GM19452 (cell line): ENCODE measurements at regions not wholly inside any gene's neighbourhood (a gene's known extent, or its start where the extent isn't known, plus 50 kb on each side); places are given as distances from the start of the nearest gene placed in this dataset.

Experiments used
- ATAC-seq: cut with Tn5 transposase; IDR thresholded peaks from one replicate; pipeline ENCODE4 v1.9.1; 2021; ENCODE audit not compliant: unreplicated experiment

DNA sequence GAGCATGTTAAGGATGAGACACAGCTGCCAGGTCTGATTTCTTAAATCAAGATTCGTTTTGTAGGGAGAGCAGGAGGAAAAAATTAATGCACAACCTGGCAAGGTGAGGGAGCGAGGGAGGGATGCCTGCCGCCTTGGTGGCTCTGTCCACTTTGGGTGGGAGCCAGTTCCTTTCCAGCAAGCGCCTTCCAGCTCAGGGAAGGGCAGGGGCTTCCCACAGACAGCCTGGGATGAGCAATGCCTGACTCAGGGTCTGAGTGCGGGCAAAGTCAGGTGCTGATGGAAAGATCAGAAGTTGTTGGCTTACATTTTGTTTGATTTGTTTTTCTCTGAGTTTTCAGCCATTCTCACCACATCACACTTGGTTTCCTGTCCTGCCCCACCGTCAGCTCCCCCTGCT, 220.7 kb downstream of the ENGASE start:
- ATAC-seq: no peak

DNA sequence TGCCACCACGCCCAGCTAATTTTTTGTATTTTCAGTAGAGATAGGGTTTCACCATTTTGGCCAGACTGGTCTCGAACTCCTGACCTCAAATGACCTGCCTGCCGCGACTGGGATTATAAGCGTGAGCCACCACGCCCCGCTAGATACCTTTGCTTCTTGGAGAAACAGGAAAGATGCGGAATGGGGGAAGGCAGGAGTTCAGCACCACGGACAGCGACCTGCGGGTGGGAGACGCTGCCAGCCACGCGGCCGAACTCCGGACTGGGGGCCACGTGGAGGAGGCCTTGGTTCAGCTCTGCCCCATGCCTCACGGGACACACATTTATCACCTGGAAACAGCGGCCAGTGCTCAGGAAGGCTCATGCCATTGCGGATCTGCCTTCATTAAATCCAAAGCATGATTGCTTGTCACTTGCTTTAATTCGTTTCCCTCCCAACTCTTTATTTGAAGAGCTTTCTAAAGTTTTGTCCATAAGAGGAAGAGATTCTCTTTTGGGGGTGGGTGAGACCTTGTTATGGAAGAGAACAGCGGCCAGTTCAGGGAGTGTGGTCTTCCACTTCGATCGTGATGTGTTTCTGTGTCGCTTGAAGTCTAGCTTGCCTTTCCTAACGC, 219.9 kb downstream of the ENGASE start:
- no peak for ATAC-seq

GRCh38 chr17:79292501-79292900, 217.9 kb downstream of the ENGASE start:
- ATAC-seq: no peak

DNA sequence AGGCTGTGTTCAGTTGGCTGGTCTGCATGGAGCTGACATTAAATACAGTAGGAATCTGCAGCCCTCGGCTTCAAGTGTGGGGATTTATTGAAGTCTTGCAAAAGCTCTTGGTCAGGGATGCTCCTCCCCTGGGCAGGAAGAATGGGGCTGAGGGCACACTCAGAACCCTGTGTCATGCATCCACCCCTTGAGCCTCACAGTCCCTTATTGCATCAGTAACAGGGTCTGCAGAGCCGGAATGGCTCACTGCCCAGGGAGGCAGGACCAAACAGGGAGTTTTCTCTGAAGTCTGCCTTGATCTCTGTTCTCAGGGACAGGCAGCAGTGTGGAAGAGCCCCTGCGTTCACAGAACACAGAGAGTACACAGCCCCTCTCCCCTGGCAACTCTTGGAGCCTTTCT, 216.8 kb downstream of the ENGASE start:
- ATAC-seq: no peak

DNA sequence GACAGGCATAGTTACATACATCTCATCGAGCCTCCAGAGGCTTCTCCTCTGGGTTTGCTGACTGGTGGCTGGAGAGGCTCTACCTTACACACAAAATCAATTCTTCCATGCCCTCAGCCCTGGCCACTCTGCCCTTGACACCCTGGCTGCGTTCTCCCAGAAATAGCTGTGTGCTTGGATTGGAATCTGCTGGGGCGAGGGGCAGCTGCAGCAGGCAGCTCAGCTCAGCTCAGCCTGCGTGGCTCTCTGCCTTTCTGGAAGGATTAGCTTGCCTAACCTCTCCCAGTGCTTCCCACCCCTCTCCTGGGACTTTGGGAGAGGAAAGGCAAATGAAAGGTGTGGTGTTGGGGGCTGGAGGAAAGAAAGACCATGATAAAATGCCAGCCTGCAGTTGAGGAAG, 216.1 kb downstream of the ENGASE start:
- ATAC-seq: no peak

DNA sequence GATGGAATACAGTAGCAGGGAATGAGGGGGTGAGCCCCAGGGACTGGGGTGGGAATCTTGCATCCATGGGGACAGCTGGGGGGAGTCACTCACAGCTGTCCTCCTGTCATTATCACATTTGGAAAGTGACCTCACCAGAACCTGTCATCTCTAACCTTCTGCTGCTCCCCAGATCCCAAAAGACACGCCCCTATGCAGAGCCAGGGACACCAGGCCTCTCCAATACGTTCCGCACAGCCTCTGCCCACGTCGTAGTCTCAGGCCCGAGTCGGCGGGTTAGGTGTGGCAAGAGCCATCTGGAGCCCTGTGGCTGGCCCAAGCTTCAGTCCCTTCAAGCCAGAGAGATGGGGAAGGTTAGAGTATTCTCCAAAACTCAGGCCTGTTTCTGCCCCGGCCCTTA, 214.3 kb downstream of the ENGASE start:
- no peak for ATAC-seq

DNA sequence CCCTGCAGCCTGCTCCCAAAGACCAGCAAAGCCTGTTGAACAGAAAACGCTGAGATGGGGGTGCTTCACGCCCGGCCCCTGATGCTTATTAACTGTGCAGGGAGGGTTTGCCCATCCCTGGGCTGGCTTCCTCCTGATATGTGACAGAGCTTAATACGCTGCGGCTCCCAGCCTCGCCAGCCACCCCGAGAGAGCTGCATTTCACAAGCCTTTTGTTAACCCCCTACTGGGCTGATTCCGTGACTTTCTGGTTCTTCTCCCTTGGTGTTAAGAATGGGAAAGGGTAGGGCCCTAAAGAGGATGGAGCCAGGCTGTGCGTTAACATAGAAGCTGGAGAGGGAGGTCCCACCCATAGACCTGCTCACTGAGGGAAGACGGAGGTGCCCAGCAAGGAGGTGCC, 211.8 kb downstream of the ENGASE start:
- ATAC-seq: no peak

- ATAC-seq: no peak
Measured at GRCh38 chr17:79285973-79286372, 211.3 kb downstream of the ENGASE start.

GRCh38 chr17:79282294-79282693, 207.7 kb downstream of the ENGASE start:
- ATAC-seq: no peak

GRCh38 chr17:79281803-79282202, 207.2 kb downstream of the ENGASE start:
- no peak for ATAC-seq

DNA sequence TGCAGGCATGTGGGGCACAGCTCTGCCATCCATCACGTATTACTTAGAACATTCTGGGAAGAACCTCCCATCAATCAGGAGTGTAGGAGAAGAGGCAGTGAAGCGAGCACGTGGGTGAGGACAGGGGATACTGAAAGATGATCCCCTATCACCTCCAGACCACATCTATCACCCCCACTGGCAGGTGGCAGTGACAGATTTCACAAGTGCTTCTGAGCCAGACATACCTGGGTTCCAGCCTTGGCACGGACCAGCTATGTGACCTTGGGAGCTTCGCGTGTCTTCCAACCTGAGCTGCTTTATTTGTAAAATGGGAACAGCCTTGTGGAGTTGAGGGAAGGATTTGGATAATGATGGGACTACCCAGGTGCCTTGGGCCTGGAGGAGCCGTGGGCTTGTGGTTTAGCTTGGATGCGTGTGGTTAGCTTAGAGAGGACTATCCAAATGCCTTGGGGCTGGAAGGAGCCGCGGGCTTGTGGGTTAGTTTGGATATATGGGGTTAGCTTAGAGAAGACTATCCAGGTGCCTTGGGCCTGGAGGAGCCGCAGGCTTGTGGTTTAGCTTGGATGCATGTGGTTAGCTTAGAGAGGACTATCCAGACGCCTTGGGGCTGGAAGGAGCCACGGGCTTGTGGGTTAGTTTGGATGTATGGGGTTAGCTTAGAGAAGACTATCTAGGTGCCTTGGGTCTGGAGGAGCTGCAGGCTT, 206.4 kb downstream of the ENGASE start:
- no peak for ATAC-seq

DNA sequence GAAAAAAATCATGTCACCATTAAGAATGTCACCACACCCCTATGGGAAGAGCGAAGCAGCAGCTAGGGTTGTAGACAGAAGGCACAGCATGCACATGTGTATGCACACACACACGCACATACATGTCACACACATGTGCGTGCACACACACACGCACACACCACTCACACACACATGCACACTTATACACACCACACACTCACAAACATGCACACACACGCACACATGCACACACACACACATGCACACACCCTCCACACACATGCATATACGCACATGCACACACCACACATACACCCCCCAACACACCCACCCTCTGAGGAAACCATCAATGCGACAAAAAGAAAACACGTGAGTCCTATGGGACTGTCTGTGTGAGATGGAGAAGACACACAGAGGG, 205.4 kb downstream of the ENGASE start:
- no peak for ATAC-seq

GRCh38 chr17:79279320-79279719, 204.7 kb downstream of the ENGASE start:
- no peak for ATAC-seq

DNA sequence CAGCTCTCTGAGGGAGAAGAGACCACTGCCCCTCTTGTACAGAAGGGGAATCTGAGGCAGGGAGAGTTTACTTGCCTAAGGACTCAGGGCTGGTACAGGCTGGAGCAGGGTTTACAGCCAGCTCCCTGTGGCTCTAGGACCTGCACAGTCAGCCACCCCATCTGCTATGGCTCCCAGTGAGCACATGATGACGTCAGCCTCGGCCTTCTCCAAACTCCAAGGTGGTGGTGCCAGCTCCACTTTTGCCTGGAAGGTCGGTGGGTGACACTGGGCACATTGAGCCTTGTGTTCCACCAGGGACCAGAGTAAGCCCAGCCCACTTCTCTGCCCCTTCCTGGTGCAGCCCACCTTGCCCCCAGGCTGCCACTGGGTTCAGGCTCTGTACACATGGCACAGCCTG, 202.2 kb downstream of the ENGASE start:
- ATAC-seq: no peak

DNA sequence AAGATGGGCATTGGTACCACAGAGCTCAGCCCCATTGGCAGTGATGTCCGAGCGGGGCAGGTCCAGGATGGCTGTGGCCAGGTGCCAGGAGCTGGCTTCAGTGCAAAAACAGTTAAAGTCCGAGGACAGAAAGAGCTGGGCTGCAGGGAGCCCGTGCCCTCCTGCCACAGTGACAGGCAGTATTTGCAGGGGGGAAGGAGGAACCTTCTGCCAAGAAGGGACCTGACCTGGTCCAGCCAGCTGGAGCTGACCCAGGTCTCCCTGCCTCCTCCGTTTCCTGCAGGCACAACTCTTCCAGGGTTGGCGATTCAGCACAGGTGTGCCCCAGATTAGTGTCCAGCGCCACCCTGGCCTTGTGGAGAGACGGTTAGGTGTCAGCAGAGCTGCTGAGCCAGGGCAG, 199.0 kb downstream of the ENGASE start:
- ATAC-seq: no peak

- ATAC-seq: no peak
Measured at GRCh38 chr17:79272666-79273219, 198.1 kb downstream of the ENGASE start.

DNA sequence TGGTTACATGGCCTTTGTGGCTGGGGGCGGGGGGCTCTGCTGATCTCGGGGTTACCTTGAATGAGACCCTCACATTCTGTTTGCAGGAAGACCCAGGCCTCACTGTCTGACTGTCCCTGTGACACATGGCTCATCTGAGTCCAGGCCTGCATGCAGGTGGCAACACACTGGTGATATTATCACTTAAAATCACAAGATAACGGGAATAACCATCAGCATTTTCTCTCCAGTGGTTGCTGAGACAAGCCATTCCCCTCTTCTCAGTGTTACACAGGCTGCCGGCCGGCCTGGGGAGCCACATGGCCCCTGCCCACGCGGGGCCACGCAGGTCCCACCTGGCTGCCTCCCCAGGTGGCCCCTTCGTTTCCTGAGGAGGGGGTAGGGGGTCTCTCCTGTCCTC, 197.6 kb downstream of the ENGASE start:
- no peak for ATAC-seq

DNA sequence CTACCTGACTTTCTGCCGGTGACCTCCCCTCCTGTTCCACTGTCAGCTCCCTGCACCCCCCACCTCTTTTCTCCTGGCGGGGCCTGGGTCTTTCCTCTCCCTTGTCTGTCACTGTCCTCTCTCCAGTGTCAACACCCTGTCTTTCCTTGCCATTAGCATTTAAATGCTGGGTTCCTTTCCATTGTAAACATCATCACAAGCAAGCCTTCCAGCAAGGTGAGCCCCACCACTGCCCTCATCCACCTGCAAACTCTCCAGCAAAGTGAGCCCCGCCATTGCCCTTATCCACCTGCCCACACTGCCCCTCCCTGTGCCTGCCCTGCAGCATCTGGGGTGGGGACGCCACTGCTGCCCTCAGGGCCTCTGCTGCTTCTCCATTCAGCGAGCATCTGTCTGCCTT, 195.0 kb downstream of the ENGASE start:
- ATAC-seq: no peak

GRCh38 chr17:79263191-79263590, 188.6 kb downstream of the ENGASE start:
- no peak for ATAC-seq

GRCh38 chr17:79262624-79263023, 188.0 kb downstream of the ENGASE start:
- no peak for ATAC-seq

- no peak for ATAC-seq
Measured at GRCh38 chr17:79261355-79262072, 186.9 kb downstream of the ENGASE start.

- ATAC-seq: no peak
Measured at GRCh38 chr17:79258843-79259242, 184.2 kb downstream of the ENGASE start.
